ENCODE measurements at regions not wholly inside any gene's neighbourhood (a gene's known extent, or its start where the extent isn't known, plus 50 kb on each side); places are given as distances from the start of the nearest gene placed in this dataset.

DNA sequence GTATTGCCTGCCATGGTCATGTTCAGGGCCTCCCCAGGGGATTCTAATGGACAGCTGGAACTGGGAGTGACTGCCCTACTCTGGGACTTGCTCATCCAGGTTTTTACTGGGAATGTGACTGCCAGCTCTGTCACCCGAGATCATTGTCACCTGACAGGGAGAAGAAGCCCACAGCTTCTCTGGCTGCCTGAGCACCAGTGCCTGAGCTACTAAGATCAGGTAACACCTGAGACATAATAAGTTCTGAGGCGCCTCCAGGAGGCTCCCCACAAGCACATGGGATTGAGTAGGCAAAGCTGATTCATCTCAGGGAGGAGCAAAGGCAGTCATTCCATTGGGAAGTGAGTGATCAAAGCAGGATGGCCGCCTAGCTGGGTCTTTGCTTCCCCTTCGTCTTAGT, 84.2 kb upstream of the GALNT18 start:
- Histone ChIP-seq H3K9ac (ENCODE audit: insufficient read depth, low read depth, low read length) (no peak overlapping the region), H2AFZ (ENCODE audit: low read length) (no peak overlapping the region), H3K4me3 (replicated peaks in 1 of 3; ENCODE audit: insufficient read depth in 1 of 3, low read depth in 2 of 3, low read length in 3 of 3) (no peak overlapping the region), H3K4me2 (ENCODE audit: low read depth, low read length) (no peak overlapping the region), H3K27me3 (ENCODE audit: control insufficient read depth in 1 of 2, insufficient read depth in 2 of 2, low read length in 2 of 2) (peaks cover 1 to 16% of the 10 kb centered on the region in 2 experiments; a peak in 3 of 5 replicates), H3K4me1 (ENCODE audit: insufficient read depth, low read length) (no peaks in the 10 kb centered on the region), H3K9me3 (ENCODE audit: low read length) (no peaks in the 10 kb centered on the region), H4K20me1 (ENCODE audit: insufficient read depth, low read length) (no peaks in the 10 kb centered on the region), H3K36me3 (replicated peaks in 1 of 2; ENCODE audit: control insufficient read depth in 1 of 2, insufficient read depth in 2 of 2, low read length in 2 of 2) (no peaks in the 10 kb centered on the region), H3K27ac (ENCODE audit: extremely low read length, insufficient read depth, low read length) (no peak overlapping the region), H3K79me2 (ENCODE audit: insufficient read depth, low read length) (no peaks in the 10 kb centered on the region)
- POLR2A ChIA-PET = no interaction called here
- DNase-seq (ENCODE audit: low spot score) (no peak), ATAC-seq (no peak), FAIRE-seq (no peak)
- intact Hi-C loops (cut with micrococcal nuclease; ENCODE audit: unreplicated experiment) (no loop called here), in situ Hi-C loops (cut with HindIII; ENCODE audit: extremely low pct_ligation_motif_present, low pct_unique_long_range_greater_than_20kb) (no loop called here)
- BruUV-seq (replicated peaks) = no TSS peak
- no peak for TF ChIP-seq ZNF720 (CRISPR knock-in tag; IDR thresholded peaks at IDR 0.05)
- 0% methylated on average over 2 of the region's 4 CpGs for WGBS (ENCODE audit: low lambda C conversion rate)
- CTCF ChIA-PET (ENCODE audit: low intra/inter-chr PET ratio, low total read pairs) = no interaction called here

DNA sequence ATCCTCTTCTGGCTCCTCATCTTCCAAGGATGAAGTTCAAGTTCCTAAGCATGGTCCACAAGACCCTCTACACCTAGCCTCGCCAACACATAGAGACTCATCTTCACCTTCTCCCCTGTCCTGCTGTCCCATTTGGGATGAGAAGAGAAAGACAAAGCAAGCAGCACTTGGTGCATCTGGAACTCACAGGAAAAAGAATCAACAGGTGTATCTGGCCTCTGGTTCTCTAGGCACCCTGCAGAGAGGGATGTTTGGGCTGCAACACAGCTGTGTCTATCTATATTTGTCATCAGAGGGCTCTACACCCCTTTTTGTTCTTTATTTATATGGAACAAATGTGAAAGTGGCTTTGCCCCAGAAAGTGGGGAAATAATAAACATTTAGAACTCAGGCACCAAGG, 82.1 kb upstream of the GALNT18 start:
- peaks cover 0 to 16% of the 10 kb centered on the region in 2 experiments; a peak in 2 of 5 replicates for H3K27me3 ChIP-seq (ENCODE audit: control insufficient read depth in 1 of 2, insufficient read depth in 2 of 2, low read length in 2 of 2)
- no peaks in the 10 kb centered on the region for H3K9me3 ChIP-seq (ENCODE audit: low read length)
- TF ChIP-seq NCOA5 (CRISPR knock-in tag; IDR thresholded peaks at IDR 0.05) (no peak), ZNF713 (CRISPR knock-in tag; IDR thresholded peaks at IDR 0.05) (no peak), ZNF441 (CRISPR knock-in tag; IDR thresholded peaks at IDR 0.05; ENCODE audit: borderline replicate concordance) (no peak), YEATS4 (CRISPR knock-in tag; IDR thresholded peaks at IDR 0.05; ENCODE audit: borderline replicate concordance) (no peak), ZNF878 (CRISPR knock-in tag; IDR thresholded peaks at IDR 0.05) (no peak)
- FAIRE-seq = no peak
- 0% methylated on average over 1 of the region's 1 CpG for WGBS (ENCODE audit: low lambda C conversion rate)
- no peak for ATAC-seq
- no peaks in the 10 kb centered on the region for H3K4me1 ChIP-seq (ENCODE audit: insufficient read depth, low read length)
- no peaks in the 10 kb centered on the region for H3K79me2 ChIP-seq (ENCODE audit: insufficient read depth, low read length)
- CTCF ChIA-PET (ENCODE audit: low intra/inter-chr PET ratio, low total read pairs) = no interaction called here
- in situ Hi-C loops (cut with HindIII; ENCODE audit: extremely low pct_ligation_motif_present, low pct_unique_long_range_greater_than_20kb) (no loop called here), intact Hi-C loops (cut with micrococcal nuclease; ENCODE audit: unreplicated experiment) (no loop called here)
- no peak for DNase-seq (ENCODE audit: low spot score)
- H4K20me1 ChIP-seq (ENCODE audit: insufficient read depth, low read length) = no peaks in the 10 kb centered on the region
- no peak overlapping the region for H3K4me2 ChIP-seq (ENCODE audit: low read depth, low read length)
- POLR2A ChIA-PET = no interaction called here
- no peak overlapping the region for H3K9ac ChIP-seq (ENCODE audit: insufficient read depth, low read depth, low read length)
- H3K36me3 ChIP-seq (replicated peaks in 1 of 2; ENCODE audit: control insufficient read depth in 1 of 2, insufficient read depth in 2 of 2, low read length in 2 of 2) = no peaks in the 10 kb centered on the region
- H3K4me3 ChIP-seq (replicated peaks in 1 of 3; ENCODE audit: insufficient read depth in 1 of 3, low read depth in 2 of 3, low read length in 3 of 3) = no peak overlapping the region
- no TSS peak for BruUV-seq (replicated peaks)
- no peak overlapping the region for H2AFZ ChIP-seq (ENCODE audit: low read length)
- no peak overlapping the region for H3K27ac ChIP-seq (ENCODE audit: extremely low read length, insufficient read depth, low read length)
